NCI-H1105 treated with DMSO at 0.1 percent for 48 hours (cell line): ENCODE measurements at regions not wholly inside any gene's neighbourhood (a gene's known extent, or its start where the extent isn't known, plus 50 kb on each side); places are given as distances from the start of the nearest gene placed in this dataset.
"Not testable (repeated sequence)": the region's sequence is repeated elsewhere in the genome, so short reads cannot be mapped to it uniquely, and the experiment has no call there.

Source experiments
- DNase-seq: peaks from one replicate; lab custom pipeline; 2025; lab: John Stamatoyannopoulos, UW

DNA sequence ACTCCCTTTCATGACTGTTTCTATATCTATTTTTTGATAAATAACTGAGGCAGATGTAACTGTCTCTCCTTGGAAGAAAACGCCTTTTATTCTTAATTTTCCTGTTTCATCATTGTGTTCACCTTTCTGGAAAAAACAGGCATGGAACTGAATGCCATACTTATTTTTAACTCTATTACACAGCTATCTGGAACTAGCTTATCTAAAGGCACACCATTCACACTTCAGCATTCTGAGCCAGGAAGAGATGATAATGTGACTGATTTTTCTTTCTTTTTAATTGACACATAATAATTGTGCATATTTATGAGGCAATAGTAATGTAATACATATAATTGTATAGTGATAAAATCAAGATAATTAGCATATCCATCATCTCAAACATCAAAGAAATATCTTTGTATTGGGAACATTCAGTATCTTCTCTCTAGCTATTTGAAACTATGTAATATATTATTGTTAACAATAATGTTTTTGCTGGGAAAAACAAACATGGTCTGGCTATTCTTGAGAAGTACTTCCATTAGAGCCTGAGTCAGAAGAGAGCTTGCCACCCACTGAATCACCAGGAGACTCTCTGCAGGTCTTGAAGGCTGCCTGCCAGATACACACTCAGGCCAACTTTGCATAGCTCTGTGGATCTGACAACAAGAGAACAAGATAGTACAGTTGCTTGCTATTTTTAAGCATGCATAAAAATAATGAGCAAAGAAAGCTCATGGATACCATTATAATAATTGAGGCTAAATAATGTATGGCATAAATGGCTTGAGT is 501.0 kb upstream of the EDIL3 start:
- no peak for DNase-seq

DNA sequence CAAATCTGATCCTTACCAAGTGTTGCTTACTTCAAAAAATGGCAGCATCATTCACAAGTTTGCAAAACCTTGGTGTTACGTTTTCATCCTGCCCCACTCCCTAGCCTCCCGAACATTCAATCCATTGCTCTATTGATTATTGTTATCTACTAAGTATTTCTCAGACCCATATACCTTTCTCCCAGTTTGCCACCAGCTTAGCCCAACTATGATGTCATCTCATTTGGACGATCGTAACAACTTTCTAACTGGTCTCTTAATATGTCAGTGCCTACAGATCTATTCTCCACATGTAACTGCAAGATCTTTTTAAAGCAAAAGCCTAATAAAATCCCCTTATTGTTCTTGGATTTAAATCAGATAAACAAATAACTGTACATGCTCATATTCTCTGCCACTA is 497.1 kb upstream of the EDIL3 start:
- no peak for DNase-seq

GRCh38 chr5:84874196-84874595 is 489.5 kb upstream of the EDIL3 start:
- no peak for DNase-seq

DNA sequence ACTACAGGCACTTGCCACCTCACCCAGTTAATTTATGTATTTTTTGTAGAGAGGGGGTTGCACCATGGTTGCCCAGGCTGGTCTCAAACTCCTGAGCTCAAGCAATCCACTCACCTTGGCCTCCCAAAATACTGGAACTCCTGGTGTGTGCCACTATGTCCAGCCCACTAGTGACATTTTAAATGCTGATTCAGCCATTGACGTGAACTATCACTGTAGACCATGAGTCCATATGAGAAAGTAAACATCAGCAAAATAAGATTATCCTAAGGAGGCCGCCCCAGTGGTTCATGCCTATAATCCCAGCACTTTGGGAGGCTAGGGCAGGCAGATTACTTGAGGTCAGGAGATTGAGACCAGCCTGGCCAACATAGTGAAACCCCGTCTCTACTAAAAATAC is 488.1 kb upstream of the EDIL3 start:
- DNase-seq, result no peak

DNA sequence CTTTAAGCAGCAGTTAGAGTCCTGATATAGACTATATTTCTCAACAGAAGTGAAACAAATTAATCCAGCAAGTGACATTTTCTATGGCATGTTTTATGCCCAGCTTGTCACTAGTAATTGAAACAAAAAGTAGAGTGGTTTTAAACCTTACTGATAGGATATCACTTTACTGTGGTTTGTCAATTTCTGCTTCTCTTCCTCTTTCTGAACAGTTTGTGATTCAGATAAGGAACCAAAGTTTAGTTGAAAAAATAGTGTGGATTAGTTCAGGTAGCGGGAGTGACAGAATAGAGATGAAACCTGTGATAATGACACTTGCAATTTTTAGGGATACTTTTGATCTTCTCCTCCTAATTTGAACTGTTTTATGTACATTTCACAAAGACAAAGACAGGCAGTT is 485.7 kb upstream of the EDIL3 start:
- DNase-seq, result no peak

- DNase-seq, result no peak
These were observed 485.0 kb upstream of the EDIL3 start for GRCh38 chr5:84869675-84870074.

DNA sequence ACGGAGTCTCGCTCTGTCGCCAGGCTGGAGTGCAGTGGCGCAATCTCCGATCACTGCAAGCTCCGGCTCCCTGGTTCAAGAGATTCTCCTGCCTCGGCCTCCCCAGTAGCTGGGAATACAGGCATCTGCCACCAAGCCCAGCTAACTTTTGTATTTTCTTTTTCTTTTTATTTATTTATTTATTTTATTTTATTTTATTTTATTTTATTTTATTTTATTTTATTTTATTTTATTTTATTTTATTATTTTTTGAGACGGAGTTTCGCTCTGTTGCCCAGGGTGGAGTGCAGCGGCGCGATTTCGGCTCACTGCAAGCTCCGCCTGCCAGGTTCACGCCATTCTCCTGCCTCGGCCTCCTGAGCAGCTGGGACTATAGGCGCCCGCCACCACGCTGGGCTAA is 479.3 kb upstream of the EDIL3 start:
- not testable (repeated sequence) for DNase-seq

DNA sequence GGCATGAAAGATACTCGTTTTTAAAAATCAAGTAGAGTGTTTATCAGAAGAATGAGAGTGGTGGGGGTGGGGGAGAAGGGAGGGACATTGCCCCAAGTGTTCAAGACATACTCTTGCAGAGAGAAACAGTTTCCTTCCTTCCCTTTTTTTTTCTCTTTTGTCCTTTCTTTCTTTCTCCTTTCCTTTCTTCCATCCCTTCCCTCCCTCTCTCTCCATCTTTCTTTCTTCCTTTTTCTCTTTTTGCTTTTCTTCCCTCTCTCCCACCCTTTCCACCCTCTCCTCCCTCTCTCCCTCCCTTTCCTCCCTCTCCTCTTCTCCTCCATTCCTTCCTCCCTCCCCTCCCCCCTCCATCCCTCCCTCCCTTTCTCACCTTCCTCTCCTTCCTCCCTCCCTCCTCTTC is 478.3 kb upstream of the EDIL3 start:
- no peak for DNase-seq

DNA sequence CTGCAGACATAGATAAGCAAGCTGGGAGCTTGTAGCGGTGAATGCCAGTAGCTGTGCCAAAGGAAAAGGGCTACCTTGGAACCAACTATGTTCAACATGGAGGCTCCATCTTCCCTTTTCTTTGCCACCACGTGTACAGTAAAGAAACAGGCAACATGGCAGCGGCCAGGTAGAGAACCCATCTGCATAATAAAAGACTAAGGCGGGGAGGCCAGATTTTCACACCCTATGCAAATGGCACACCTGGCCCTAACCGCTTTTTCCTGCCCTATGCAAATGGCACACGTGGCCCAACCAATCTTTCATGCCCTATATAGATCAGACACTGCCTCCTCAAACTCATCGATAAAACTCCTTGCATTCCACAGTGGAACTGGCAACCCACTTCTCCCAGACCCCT is 477.5 kb upstream of the EDIL3 start:
- DNase-seq, result no peak

DNA sequence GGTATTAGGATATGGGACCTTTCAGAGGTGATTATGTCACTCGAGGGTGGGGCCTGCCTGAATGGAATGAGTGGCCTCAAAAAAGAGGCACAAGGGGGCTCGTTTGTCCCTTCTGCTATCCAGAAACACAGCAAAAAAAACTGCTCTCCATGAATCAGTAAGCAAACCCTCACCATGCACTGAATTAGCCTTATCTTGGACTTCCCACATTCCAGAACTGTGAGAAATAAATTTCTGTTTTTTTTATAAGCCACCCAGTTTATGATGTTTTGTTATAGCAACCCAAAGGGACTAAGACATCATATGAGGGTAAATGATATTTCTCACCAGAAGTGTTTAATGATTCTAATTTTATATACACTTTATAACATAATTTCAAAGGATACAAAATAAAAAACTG is 476.6 kb upstream of the EDIL3 start:
- no peak for DNase-seq

DNA sequence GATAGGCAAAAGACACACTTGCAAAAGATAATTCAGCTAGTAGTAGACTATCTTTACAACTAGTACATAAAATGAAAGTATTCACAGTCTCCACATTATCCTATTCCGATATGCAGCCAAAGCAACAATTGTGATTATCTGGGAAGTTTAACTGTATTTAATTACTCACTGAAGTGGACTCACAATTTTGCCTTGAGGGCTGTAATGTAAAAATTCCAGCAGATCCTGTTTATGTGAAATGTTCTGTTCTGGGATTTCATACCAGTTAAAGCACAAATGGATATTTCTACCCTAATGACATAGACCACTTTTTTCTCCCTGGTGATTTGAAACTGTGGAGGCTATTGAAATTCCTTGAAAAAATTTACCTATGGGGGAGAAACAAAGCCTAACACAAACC is 474.4 kb upstream of the EDIL3 start:
- no peak for DNase-seq

GRCh38 chr5:84831701-84832100 is 447.0 kb upstream of the EDIL3 start:
- DNase-seq, result no peak

- no peak for DNase-seq
These were observed 445.6 kb upstream of the EDIL3 start for GRCh38 chr5:84830265-84830664.

DNA sequence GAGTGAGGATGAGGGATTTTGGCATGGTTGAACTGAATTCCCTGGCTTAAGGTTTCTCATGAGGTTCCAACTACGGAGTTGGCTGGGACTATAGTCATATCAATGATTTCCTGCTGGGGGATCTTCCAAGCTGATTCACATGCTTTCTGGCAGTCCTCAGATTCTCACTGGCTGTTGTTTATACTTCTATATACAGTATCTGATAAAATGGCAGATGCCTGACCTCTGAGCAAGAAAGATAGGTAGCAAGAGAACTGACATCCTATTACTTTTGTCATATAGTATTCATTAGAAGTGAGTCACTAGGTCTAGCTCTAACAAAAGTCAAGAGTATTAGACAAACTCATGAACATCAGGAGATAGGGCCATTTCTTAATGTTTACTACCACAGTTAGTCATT is 440.9 kb upstream of the EDIL3 start:
- DNase-seq, result no peak

DNA sequence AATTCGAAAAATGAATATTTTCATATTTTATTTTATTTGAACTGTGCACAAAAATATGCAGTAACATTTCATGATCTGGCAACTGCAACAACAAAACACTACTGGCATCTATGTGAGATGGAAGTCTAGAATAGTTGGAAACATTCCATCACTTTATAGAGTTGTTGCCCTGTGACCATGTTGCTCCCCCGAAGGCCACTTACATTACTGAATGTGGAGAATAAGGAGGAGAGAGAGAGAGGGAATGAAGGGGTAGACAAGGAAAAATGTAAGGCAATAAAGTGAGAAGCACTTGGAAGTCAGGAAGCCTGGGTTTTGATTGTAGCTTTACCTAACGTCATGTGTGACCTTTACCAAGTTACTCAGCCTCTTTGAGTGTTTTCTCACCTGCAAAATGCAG is 437.2 kb upstream of the EDIL3 start:
- no peak for DNase-seq

DNA sequence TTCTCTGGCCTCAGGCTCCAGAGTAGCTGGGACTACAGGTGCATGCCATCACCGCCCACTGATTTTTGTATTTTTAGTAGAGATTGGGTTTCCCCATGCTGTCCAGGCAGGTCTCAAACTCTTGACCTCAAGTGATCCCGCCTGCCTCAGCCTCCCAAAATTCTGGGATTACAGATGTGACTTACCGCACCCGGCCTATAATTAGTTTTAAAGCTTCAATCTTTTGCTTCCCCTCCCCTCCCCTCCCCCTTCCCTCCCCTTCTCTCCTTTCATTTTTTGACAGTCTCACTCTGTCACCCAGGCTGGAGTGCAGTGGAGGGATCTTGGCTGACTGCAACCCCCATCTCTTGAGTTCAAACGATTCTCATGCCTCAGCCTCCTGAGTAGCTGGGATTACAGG is 433.3 kb upstream of the EDIL3 start:
- no peak for DNase-seq

- no peak for DNase-seq
These were observed 432.3 kb upstream of the EDIL3 start for GRCh38 chr5:84816746-84817547.

DNA sequence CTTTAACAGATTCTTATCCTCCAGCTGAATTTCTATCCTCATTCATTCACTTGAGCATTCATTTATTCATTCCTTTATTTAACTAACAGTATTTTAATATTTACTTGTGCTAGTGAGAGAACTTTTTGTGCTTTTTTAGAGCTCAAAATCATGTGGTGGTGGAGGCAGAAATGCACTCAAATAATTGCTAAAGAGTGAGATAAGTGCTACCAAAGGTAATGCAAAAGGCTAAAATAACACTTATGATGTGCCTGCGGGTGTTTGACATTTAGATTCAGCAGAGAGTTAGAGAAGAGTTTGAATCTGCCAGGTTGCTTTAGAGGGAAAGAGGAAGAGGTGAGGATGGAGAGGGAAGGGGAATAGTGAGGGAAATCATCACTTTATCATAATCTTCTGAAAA is 431.5 kb upstream of the EDIL3 start:
- no peak for DNase-seq

- DNase-seq, result no peak
These were observed 420.8 kb upstream of the EDIL3 start for GRCh38 chr5:84805473-84805872.

GRCh38 chr5:84796399-84796798 is 411.7 kb upstream of the EDIL3 start:
- no peak for DNase-seq

DNA sequence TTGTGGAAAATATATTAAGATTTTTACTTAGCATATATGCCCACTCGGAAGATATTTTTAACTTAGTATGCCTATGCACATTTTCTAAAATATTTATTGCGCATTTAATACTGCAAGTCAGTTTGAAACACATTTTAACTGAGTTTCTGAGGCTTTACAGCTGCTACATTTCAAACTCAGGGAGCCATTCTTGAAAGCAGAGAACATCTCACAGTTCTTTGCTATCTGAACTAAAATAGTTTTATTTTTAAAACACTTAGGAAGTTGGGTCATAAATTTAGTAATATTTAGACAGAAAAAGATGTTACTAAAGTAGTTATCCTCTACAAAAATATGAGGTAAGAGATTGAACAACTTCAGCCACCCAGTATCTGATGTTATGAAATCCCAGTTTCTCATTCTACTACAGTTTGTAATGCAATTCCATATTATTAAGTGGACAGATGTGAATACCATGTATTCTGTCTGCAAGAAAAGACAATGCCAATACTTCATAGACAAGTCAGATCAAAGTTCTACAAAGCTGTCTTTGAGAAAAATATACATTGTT is 409.9 kb upstream of the EDIL3 start:
- no peak for DNase-seq

GRCh38 chr5:84791730-84792129 is 407.1 kb upstream of the EDIL3 start:
- DNase-seq, result no peak

GRCh38 chr5:84791138-84791537 is 406.5 kb upstream of the EDIL3 start:
- DNase-seq, result no peak
